ENCODE measurements at regions not wholly inside any gene's neighbourhood (a gene's known extent, or its start where the extent isn't known, plus 50 kb on each side); places are given as distances from the start of the nearest gene placed in this dataset.
A peak's percentile ranks its signal among the peaks of the same experiment; 100 is the strongest.

DNA sequence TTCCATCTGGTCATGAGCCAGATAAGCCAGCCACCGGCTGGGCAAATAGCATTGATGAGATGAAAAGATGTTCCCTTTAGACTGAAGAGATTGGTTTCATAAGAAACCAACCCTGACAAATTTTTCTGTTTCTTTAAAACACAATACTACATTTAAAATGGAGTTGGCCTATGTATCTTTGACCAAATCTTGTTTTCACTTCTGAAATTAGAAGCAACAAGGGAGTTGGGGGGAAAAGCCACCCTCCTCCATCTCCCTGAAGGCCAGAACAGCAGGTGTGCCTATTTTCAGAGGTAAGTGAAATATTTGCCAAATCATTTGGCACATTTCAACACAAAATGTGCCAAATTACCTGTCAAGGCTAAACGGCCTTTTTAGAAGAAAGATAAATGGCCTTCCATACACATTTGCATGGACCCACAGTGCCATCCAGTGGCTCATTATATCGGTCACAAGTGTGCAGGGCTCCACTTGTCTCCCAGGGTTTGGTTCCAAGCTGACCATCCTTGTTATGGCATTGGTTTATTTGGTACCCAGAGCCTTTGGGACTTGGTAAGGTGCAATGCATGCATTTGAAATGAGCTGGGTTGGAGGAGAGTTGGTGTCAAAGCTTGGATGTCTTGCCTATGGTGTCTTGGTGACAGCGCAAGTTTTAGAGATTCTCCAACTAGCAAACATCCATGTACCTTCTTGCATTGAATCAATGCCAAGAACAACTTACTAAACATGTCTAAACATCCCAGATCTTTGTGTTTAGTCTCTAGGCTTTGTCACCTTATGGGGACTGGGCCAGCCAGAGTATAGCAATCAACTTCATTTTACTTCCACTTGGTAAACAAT, 372.0 kb upstream of the KIF2A start:
- CTCF ChIA-PET = interaction anchor here (0.6 to 2.4 kb wide), 15 partner anchors 10 to 1258 kb away, joined by 3 to 13 read pairs (median 4); partner anchors contain the start of genes ERCC8 and NDUFAF2
- Histone ChIP-seq H3K4me3 (replicated peaks in 1 of 3; ENCODE audit: insufficient read depth in 1 of 3, low read depth in 1 of 3, low read length in 3 of 3) (no peak overlapping the region), H4K20me1 (replicated peaks; ENCODE audit: control insufficient read depth, extremely low read depth, insufficient read depth, low read length) (no peaks in the 10 kb centered on the region), H3K27me3 (ENCODE audit: control insufficient read depth in 2 of 2, insufficient read depth in 2 of 2, low read length in 2 of 2) (no peaks in the 10 kb centered on the region), H2AFZ (ENCODE audit: low read depth, low read length) (no peak overlapping the region), H3K36me3 (ENCODE audit: control insufficient read depth in 2 of 2, extremely low read depth in 1 of 2, insufficient read depth in 2 of 2, low read length in 2 of 2) (no peaks in the 10 kb centered on the region), H3K9ac (replicated peaks; ENCODE audit: extremely low read depth, insufficient read depth, low read length) (no peak overlapping the region), H3K79me2 (ENCODE audit: control insufficient read depth, insufficient read depth, low read length) (no peaks in the 10 kb centered on the region), H3K4me2 (ENCODE audit: insufficient read depth, low read length) (no peak overlapping the region), H3K9me3 (replicated peaks; ENCODE audit: control insufficient read depth, insufficient read depth, low read length) (no peaks in the 10 kb centered on the region), H3K9me1 (replicated peaks; ENCODE audit: control insufficient read depth, extremely low read depth, insufficient read depth, low read length) (no peaks in the 10 kb centered on the region), H3K4me1 (ENCODE audit: control insufficient read depth, extremely low read depth, insufficient read depth, low read length) (no peaks in the 10 kb centered on the region), H3K27ac (ENCODE audit: insufficient read depth, low read depth, low read length) (no peak overlapping the region)
- dilution Hi-C loops (cut with MboI; ENCODE audit: extremely low pct_ligation_motif_present, low sequenced_read_pairs) (no loop called here), intact Hi-C loops (cut with micrococcal nuclease) (loop anchor here (1.0 to 2.0 kb wide), 3 partner anchors 879 to 1261 kb away; no protein-coding TSS in a partner anchor)
- TF ChIP-seq, protein P1, sequence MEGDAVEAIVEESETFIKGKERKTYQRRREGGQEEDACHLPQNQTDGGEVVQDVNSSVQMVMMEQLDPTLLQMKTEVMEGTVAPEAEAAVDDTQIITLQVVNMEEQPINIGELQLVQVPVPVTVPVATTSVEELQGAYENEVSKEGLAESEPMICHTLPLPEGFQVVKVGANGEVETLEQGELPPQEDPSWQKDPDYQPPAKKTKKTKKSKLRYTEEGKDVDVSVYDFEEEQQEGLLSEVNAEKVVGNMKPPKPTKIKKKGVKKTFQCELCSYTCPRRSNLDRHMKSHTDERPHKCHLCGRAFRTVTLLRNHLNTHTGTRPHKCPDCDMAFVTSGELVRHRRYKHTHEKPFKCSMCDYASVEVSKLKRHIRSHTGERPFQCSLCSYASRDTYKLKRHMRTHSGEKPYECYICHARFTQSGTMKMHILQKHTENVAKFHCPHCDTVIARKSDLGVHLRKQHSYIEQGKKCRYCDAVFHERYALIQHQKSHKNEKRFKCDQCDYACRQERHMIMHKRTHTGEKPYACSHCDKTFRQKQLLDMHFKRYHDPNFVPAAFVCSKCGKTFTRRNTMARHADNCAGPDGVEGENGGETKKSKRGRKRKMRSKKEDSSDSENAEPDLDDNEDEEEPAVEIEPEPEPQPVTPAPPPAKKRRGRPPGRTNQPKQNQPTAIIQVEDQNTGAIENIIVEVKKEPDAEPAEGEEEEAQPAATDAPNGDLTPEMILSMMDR (IDR thresholded peaks at IDR 0.05; ENCODE audit: extremely low read depth in 1 of 2, insufficient read depth in 1 of 2, low read depth in 1 of 2, low read length in 2 of 2) = peak; percentile 29 to 52
- TF ChIP-seq GATA2 (IDR thresholded peaks at IDR 0.05; ENCODE audit: insufficient read depth, insufficient read length, low read depth, low read length) (no peak), POLR2AphosphoS5 (IDR thresholded peaks at IDR 0.05; ENCODE audit: insufficient read depth, low read depth, low read length) (no peak), FOS (IDR thresholded peaks at IDR 0.05; ENCODE audit: borderline replicate concordance, insufficient read depth, low read length) (no peak), JUN (IDR thresholded peaks at IDR 0.05; ENCODE audit: borderline replicate concordance, insufficient read depth, insufficient read length, low read depth) (no peak), EZH2 (IDR thresholded peaks at IDR 0.05; ENCODE audit: borderline replicate concordance, low read depth, low read length, severe bottlenecking) (no peak)
- POLR2A ChIA-PET = no interaction called here
- BruUV-seq (replicated peaks) = no TSS peak
- DNase-seq (ENCODE audit: low read depth, low spot score) (peak; percentile 55), FAIRE-seq (peak; percentile 42)
